RWPE1 (cell line): ENCODE measurements at regions not wholly inside any gene's neighbourhood (a gene's known extent, or its start where the extent isn't known, plus 50 kb on each side); places are given as distances from the start of the nearest gene placed in this dataset.

Experiments used
- CTCF ChIA-PET: fragments of 350-600 bp; sonication (Branson Sonifier 250); formaldehyde crosslinking; extraction: SDS; loops from one replicate; lab custom pipeline; 2021; lab: Yijun Ruan, JAX
- POLR2A ChIA-PET: fragments of 400-600 bp; formaldehyde crosslinking; extraction: SDS; loops from one replicate; lab custom pipeline; 2020; ENCODE audit warnings: antibody characterized with exemption; ENCODE audit not compliant: low non-redundant PET; lab: Yijun Ruan, JAX
- DNase-seq: peaks from one replicate; pipeline ENCODE4 v3.0.0; 2012; ENCODE audit warnings: low spot score
- H3K27ac ChIP-seq: fragments of 450-650 bp; 2 replicates; pipeline ENCODE4 v1.5.1; 2017
- TF ChIP-seq, protein P1 (sequence below): fragments of 450-650 bp; conservative IDR thresholded peaks from 2 replicates; pipeline ENCODE4 v1.5.1; 2017; ENCODE audit warnings: low read depth, mild to moderate bottlenecking

DNA sequence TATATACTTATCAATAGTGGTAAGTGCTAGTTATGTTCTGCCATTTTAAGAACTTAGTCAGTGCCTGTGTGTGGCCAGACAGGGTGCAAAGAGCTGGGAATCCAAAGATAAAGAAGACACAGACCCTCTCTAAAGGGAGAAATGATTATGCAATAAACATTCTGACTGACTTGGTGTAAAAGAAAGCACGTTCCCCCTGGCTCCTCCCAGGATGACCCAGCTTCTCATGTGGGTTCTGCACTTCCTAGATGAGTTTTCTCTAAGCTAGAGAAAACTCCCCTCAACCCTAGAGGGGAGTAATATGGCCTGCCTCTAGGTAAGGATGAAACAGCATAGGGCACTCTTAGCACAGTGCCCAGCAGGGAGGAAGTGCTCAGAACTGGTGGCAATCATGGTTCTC lies 231.2 kb downstream of the VRK1 start:
- no peak for DNase-seq
- no peak overlapping the region for H3K27ac ChIP-seq
- TF ChIP-seq, protein P1, sequence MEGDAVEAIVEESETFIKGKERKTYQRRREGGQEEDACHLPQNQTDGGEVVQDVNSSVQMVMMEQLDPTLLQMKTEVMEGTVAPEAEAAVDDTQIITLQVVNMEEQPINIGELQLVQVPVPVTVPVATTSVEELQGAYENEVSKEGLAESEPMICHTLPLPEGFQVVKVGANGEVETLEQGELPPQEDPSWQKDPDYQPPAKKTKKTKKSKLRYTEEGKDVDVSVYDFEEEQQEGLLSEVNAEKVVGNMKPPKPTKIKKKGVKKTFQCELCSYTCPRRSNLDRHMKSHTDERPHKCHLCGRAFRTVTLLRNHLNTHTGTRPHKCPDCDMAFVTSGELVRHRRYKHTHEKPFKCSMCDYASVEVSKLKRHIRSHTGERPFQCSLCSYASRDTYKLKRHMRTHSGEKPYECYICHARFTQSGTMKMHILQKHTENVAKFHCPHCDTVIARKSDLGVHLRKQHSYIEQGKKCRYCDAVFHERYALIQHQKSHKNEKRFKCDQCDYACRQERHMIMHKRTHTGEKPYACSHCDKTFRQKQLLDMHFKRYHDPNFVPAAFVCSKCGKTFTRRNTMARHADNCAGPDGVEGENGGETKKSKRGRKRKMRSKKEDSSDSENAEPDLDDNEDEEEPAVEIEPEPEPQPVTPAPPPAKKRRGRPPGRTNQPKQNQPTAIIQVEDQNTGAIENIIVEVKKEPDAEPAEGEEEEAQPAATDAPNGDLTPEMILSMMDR = no peak
- ChIA-PET POLR2A (no interaction called here), CTCF (no interaction called here)

DNA sequence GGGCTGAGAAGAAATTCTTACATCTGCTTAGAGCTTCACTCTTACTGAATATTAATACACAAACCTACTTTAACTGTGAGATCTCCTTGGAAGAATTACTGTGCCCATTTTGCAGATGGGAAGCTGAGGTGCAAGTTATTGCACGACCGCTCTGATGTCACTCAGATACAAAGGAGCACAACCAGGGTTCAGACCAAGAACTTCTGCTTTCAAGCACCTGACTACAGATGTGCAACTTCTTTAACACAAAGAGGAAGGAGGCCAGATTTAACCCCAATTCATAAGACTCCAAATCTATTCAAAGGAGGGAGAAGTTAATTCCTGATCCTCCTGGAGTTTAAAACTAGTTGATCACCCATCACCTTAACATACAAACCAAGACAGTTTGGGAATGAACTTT lies 232.6 kb downstream of the VRK1 start:
- TF ChIP-seq, protein P1 = no peak
- no peak overlapping the region for H3K27ac ChIP-seq
- CTCF ChIA-PET = no interaction called here
- POLR2A ChIA-PET = no interaction called here
- no peak for DNase-seq

DNA sequence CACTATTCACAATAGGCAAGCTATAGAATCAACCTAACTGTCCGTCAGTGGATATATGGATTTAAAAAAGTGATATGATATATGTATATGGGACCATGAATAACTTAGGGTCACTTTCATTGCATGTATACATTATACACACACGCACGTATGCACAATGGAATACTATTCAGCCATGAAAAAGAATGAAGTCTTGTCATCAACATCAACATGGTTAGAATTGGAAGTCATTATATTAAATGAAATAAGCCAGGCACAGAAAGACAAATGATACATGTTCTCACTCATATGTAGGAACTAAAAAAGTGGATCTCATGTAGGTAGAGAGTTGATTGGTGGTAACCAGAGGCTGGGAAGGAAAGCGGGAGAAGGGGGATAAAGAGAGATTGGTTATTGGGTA lies 234.3 kb downstream of the VRK1 start:
- ChIA-PET POLR2A (no interaction called here), CTCF (no interaction called here)
- TF ChIP-seq, protein P1 = no peak
- H3K27ac ChIP-seq = no peak overlapping the region
- no peak for DNase-seq

DNA sequence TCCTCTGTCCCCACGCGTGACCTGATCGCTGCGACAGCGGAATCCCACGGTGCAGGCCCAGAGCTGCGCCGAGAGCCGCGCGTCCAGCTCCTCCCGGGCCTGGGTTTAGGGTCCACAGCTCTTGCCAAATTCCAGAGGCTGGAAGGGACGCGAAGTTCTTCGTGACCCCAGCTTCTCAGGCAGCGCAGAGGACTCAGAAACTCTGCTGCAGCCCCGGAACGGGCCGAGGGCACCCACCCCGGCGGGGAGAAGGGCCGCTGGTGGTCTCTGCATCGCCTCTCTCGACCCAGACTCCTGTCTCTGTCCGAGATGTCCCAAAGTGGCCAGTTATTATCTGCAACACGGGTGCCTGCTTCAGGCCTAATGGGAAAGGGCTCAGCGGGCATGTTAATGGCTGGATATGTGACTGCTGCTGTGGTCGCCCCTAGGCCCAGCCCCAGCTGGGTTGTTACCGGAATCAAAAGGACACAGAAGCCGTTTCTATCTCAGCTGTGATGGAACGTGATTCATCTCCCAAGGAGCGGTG lies 236.4 kb downstream of the VRK1 start:
- POLR2A ChIA-PET = no interaction called here
- no peak overlapping the region for H3K27ac ChIP-seq
- CTCF ChIA-PET = no interaction called here
- TF ChIP-seq, protein P1 = no peak
- no peak for DNase-seq

DNA sequence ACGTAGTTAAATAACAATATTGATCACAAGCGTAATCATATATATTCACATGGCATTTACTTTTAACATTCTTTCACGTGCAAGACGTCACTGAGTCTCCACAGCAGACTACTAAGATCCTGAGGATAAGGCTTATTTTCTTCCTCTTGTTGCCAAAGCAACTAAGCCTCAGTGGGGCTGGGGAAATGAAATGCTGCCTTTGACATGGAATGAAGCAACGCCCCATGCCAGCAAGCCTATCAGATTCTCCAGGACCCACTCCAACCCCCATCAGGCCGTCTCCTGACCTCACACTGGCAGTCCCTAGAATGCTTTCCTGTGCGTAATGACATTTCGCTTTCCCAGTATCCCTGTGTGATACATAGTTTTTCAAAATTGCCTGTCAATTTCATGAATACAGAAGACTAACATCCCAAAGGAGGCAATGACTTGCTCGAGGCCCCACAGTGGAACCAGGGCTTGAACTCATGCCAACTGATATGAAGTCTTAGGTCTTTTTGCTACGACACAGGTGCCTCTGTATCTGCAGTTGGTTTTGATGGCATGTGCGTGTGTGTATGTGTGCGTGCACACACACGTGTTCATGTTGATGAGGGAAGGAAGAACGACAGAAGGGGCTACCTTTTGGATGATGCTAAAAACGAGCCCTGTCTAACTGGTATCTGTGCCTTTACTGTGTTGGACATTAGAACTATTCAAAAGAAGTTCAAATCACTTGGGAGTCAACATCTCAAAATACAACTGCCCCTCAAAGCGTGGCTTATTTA lies 239.1 kb downstream of the VRK1 start:
- POLR2A ChIA-PET = no interaction called here
- DNase-seq = no peak
- CTCF ChIA-PET = no interaction called here
- TF ChIP-seq, protein P1 = no peak
- no peak overlapping the region for H3K27ac ChIP-seq

DNA sequence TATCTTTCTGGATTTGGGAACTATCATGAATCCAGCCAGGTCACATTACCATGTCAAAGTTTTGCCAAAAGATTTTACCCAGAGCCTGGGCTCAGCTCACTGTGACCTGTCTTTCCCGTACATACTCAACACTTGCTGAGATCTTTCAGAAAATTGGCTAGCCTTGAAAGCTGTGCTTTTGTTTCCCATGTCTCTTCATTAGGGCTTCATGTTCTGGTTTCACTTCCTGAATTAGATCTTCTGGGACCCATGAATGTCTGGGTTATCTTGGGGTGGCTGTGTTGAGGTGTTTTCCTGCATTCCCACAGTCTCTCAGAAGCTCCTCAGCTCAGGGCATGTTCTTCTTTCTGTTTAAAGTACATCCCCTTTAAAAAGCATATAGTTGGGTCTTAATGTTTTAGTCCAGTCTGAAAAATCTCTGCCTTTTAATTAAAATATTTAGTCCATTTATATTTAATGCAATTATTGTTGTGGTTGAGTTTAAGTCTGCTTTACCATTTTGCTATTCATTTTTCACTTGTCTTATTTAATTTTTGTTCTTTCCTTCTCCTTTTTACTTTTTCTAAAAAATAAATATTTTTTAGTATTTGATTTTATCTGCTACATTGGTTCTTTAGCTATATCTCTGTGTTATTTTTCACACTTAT lies 242.7 kb downstream of the VRK1 start:
- DNase-seq = no peak
- H3K27ac ChIP-seq = no peak overlapping the region
- TF ChIP-seq, protein P1 = no peak
- ChIA-PET POLR2A (no interaction called here), CTCF (no interaction called here)
